ENCODE measurements at regions not wholly inside any gene's neighbourhood (a gene's known extent, or its start where the extent isn't known, plus 50 kb on each side); places are given as distances from the start of the nearest gene placed in this dataset.
"Not testable (repeated sequence)": the region's sequence is repeated elsewhere in the genome, so short reads cannot be mapped to it uniquely, and the experiment has no call there.

DNA sequence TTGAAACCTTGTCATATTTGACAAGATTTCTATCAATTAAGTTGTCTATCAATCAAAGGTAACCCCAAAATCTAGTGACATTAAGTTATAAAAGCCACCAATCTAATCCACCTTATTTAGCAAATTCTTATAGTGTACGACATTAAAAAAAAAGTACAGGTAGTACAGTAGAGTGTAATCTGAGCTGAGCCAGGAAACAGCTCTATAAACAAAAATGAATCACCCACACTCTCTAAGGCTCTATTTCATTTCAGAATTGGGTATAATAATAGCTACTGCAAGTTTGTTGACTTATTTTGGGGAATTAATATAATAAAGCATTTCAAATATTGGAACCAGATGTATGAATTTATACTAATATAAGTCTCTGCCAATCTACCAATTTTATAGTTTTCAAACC lies 342.4 kb upstream of the FLRT2 start:
- Histone ChIP-seq H3K9me2 (replicated peaks; ENCODE audit: insufficient read depth) (no peaks in the 10 kb centered on the region), H3K79me2 (no peaks in the 10 kb centered on the region), H3K27me3 (no peaks in the 10 kb centered on the region), H3K9me3 (ENCODE audit: low read depth) (no peaks in the 10 kb centered on the region), H3K4me1 (ENCODE audit: insufficient read depth) (no peaks in the 10 kb centered on the region), H3K4me2 (no peak overlapping the region), H3K4me3 (no peak overlapping the region), H4K20me1 (ENCODE audit: insufficient read depth, poor library complexity, severe bottlenecking) (no peaks in the 10 kb centered on the region), H3K36me3 (replicated peaks; ENCODE audit: insufficient read depth, low read depth) (no peaks in the 10 kb centered on the region), H2AFZ (no peak overlapping the region), H3K27ac (no peak overlapping the region)
- no peak for DNase-seq (ENCODE audit: low spot score)
- WGBS (ENCODE audit: low lambda C conversion rate, missing lambda C conversion rate): 79% methylated on average over 1 of the region's 1 CpG
- no peak for TF ChIP-seq EZH2phosphoT487 (IDR thresholded peaks at IDR 0.05; ENCODE audit: low read depth, severe bottlenecking, unreplicated experiment)

DNA sequence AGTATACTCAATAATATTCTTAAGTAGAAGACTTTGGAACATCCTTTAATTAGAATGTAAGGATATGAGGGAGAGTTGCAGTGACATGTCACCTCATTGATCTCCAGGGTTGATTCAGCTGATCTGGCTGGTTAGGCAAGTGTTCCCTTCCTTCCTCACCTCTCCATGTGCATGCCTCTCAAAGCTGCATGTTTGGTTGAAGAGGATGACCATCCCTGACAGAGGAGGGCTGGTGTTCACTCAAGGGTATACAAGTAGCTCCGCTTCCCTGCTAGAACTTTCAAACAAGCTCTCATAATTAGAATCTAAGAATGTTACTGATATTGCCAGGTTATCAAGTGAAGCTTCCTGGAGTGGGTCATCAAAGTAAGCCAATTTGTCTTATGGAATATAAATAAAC lies 341.1 kb upstream of the FLRT2 start:
- TF ChIP-seq EZH2phosphoT487 (IDR thresholded peaks at IDR 0.05; ENCODE audit: low read depth, severe bottlenecking, unreplicated experiment): no peak
- TF ChIP-seq CTCF (IDR thresholded peaks at IDR 0.05; ENCODE audit: poor library complexity): no peak
- no peak for TF ChIP-seq EZH2 (IDR thresholded peaks at IDR 0.05; ENCODE audit: borderline replicate concordance)
- DNase-seq (ENCODE audit: low spot score): no peak
- no peak overlapping the region for H2AFZ ChIP-seq
- 100% methylated on average over 1 of the region's 1 CpG for WGBS (ENCODE audit: low lambda C conversion rate, missing lambda C conversion rate)
- H3K4me3 ChIP-seq: no peak overlapping the region
- H3K4me1 ChIP-seq (ENCODE audit: insufficient read depth): no peaks in the 10 kb centered on the region
- H3K27me3 ChIP-seq: no peaks in the 10 kb centered on the region
- H3K36me3 ChIP-seq (replicated peaks; ENCODE audit: insufficient read depth, low read depth): no peaks in the 10 kb centered on the region
- H4K20me1 ChIP-seq (ENCODE audit: insufficient read depth, poor library complexity, severe bottlenecking): no peaks in the 10 kb centered on the region
- no peaks in the 10 kb centered on the region for H3K79me2 ChIP-seq
- no peak overlapping the region for H3K27ac ChIP-seq
- H3K9me3 ChIP-seq (ENCODE audit: low read depth): no peaks in the 10 kb centered on the region
- no peak overlapping the region for H3K4me2 ChIP-seq
- H3K9me2 ChIP-seq (replicated peaks; ENCODE audit: insufficient read depth): no peaks in the 10 kb centered on the region

DNA sequence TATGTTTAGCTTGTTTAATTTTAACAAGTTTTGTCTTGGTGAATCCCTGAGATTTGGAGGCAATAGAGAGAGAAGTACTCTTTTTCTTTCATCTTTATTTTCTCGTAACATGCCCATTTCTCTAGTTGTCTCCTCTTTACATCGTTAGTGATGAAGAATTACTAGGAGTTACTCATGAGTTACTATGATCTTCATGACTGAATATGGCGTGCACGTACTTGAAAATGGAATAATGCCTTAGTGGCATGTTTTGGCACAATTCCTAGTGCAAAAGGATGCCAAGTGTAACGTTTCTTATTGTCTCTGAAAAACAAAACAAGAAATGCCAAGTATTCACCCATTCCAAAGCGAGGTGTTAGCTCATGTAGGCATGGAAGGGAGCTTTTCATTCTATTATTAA lies 340.7 kb upstream of the FLRT2 start:
- H3K36me3 ChIP-seq (replicated peaks; ENCODE audit: insufficient read depth, low read depth); H3K27ac ChIP-seq; H3K4me1 ChIP-seq (ENCODE audit: insufficient read depth); H3K4me2 ChIP-seq; H4K20me1 ChIP-seq (ENCODE audit: insufficient read depth, poor library complexity, severe bottlenecking); H3K9me2 ChIP-seq (replicated peaks; ENCODE audit: insufficient read depth); H3K79me2 ChIP-seq; H3K9me3 ChIP-seq (ENCODE audit: low read depth); H3K4me3 ChIP-seq; DNase-seq (ENCODE audit: low spot score); H2AFZ ChIP-seq; H3K27me3 ChIP-seq: not testable (repeated sequence)
- WGBS (ENCODE audit: low lambda C conversion rate, missing lambda C conversion rate): 89% methylated on average over 6 of the region's 6 CpGs

DNA sequence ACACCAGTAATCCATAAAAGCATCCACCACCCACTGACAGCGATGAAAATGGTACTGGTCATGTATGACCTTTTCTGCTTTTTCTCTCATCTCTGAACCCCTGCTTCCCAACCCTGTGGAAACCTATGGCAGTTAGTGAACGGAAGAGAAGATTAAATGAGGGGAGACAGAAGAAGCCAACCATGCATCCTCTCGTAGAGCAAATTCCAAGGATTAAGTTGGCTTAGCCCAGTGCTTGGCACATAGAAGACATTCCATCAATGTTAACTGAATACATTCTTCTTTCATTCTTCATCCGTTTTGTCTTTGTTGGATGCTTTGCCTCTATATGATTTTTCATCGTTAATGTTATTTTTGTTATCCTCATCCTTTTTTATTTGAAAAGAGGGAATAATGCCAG lies 339.7 kb upstream of the FLRT2 start:
- Histone ChIP-seq H3K79me2 (no peaks in the 10 kb centered on the region), H3K9me2 (replicated peaks; ENCODE audit: insufficient read depth) (no peaks in the 10 kb centered on the region), H3K27me3 (no peaks in the 10 kb centered on the region), H4K20me1 (ENCODE audit: insufficient read depth, poor library complexity, severe bottlenecking) (no peaks in the 10 kb centered on the region), H3K27ac (no peak overlapping the region), H3K4me1 (ENCODE audit: insufficient read depth) (no peaks in the 10 kb centered on the region), H3K9me3 (ENCODE audit: low read depth) (no peaks in the 10 kb centered on the region), H2AFZ (no peak overlapping the region), H3K4me3 (no peak overlapping the region), H3K36me3 (replicated peaks; ENCODE audit: insufficient read depth, low read depth) (no peaks in the 10 kb centered on the region), H3K4me2 (no peak overlapping the region)
- TF ChIP-seq EZH2phosphoT487 (IDR thresholded peaks at IDR 0.05; ENCODE audit: low read depth, severe bottlenecking, unreplicated experiment) (no peak), EZH2 (IDR thresholded peaks at IDR 0.05; ENCODE audit: borderline replicate concordance) (no peak), CTCF (IDR thresholded peaks at IDR 0.05; ENCODE audit: poor library complexity) (no peak)
- WGBS (ENCODE audit: low lambda C conversion rate, missing lambda C conversion rate): 81% methylated on average over 5 of the region's 5 CpGs
- no peak for DNase-seq (ENCODE audit: low spot score)

DNA sequence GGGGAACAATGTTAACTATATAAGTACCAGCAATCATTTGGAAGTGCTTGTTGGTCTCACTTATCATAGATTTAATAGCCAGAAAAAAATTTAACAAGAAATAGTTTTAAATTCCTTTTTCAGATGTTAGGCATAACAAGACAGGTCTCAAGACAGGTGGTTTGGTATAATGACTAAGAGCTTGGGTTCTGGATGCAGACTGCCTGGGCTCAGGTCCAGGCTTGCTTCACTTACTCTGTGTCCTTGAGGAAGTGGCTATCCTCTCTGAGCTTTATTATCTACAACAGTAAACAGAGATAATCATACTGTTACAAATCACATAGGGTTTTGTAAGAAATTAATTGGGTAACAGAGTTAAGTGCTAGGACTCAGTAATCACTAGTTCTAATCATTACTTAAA lies 338.0 kb upstream of the FLRT2 start:
- Histone ChIP-seq H3K9me2 (replicated peaks; ENCODE audit: insufficient read depth) (no peaks in the 10 kb centered on the region), H2AFZ (no peak overlapping the region), H3K4me2 (no peak overlapping the region), H3K27ac (no peak overlapping the region), H3K36me3 (replicated peaks; ENCODE audit: insufficient read depth, low read depth) (no peaks in the 10 kb centered on the region), H3K4me1 (ENCODE audit: insufficient read depth) (no peaks in the 10 kb centered on the region), H3K79me2 (no peaks in the 10 kb centered on the region), H3K4me3 (no peak overlapping the region), H4K20me1 (ENCODE audit: insufficient read depth, poor library complexity, severe bottlenecking) (no peaks in the 10 kb centered on the region), H3K27me3 (no peaks in the 10 kb centered on the region), H3K9me3 (ENCODE audit: low read depth) (no peaks in the 10 kb centered on the region)
- no peak for DNase-seq (ENCODE audit: low spot score)
- TF ChIP-seq CTCF (IDR thresholded peaks at IDR 0.05; ENCODE audit: poor library complexity) (no peak), EZH2 (IDR thresholded peaks at IDR 0.05; ENCODE audit: borderline replicate concordance) (no peak), EZH2phosphoT487 (IDR thresholded peaks at IDR 0.05; ENCODE audit: low read depth, severe bottlenecking, unreplicated experiment) (no peak)
